22Rv1 (cell line): ENCODE measurements at regions not wholly inside any gene's neighbourhood (a gene's known extent, or its start where the extent isn't known, plus 50 kb on each side); places are given as distances from the start of the nearest gene placed in this dataset.

Source experiments
- ZFX ChIP-seq: fragments of 450-650 bp; IDR thresholded peaks from 2 replicates; pipeline ENCODE4 v1.6.1; 2017; ENCODE audit warnings: antibody characterized with exemption, borderline replicate concordance
- TF ChIP-seq, protein P1 (sequence below): fragments of 450-650 bp; IDR thresholded peaks from 2 replicates; pipeline ENCODE4 v1.5.1; 2017; ENCODE audit warnings: mild to moderate bottlenecking

DNA sequence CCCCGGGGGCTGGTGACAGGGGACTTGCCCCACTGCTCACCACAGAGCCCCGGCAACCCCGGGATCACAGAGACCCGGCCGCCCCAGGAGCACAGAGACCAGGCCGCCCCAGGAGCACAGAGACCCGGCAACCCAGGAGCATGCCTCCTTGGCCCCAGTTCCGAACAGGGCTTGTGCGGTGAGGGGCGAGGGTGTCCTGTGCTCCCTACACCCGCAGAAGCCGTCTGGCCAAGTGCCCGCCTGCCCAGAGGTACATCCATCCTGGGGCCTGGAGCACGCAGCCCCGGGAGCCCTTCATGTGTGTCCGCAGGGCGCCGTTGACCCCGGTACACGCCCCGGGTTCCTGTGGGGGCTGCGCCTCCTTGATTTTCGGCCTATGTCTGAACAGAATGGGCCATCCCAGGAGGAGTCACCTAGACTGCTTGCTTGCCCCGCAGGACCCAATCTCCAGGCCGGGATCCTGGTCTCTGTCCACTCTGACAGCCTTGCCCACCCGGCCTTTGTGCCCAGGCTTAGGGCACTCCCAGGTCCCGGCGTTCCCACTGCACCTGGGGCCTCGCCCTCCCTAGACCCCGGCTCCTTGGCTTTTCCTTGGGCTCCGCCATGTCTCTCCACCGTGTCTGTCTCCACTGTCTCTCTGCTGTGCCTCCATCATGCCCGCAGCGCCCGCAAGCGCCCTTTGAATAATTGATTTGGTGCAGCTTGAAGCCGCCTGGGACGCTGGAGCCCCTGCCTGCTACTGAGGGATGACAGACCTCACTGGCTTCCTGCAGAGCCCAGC is 219.8 kb downstream of the ERMARD start:
- TF ChIP-seq, protein P1, sequence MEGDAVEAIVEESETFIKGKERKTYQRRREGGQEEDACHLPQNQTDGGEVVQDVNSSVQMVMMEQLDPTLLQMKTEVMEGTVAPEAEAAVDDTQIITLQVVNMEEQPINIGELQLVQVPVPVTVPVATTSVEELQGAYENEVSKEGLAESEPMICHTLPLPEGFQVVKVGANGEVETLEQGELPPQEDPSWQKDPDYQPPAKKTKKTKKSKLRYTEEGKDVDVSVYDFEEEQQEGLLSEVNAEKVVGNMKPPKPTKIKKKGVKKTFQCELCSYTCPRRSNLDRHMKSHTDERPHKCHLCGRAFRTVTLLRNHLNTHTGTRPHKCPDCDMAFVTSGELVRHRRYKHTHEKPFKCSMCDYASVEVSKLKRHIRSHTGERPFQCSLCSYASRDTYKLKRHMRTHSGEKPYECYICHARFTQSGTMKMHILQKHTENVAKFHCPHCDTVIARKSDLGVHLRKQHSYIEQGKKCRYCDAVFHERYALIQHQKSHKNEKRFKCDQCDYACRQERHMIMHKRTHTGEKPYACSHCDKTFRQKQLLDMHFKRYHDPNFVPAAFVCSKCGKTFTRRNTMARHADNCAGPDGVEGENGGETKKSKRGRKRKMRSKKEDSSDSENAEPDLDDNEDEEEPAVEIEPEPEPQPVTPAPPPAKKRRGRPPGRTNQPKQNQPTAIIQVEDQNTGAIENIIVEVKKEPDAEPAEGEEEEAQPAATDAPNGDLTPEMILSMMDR = no peak
- no peak for TF ChIP-seq ZFX
